ENCODE measurements at regions not wholly inside any gene's neighbourhood (a gene's known extent, or its start where the extent isn't known, plus 50 kb on each side); places are given as distances from the start of the nearest gene placed in this dataset.

DNA sequence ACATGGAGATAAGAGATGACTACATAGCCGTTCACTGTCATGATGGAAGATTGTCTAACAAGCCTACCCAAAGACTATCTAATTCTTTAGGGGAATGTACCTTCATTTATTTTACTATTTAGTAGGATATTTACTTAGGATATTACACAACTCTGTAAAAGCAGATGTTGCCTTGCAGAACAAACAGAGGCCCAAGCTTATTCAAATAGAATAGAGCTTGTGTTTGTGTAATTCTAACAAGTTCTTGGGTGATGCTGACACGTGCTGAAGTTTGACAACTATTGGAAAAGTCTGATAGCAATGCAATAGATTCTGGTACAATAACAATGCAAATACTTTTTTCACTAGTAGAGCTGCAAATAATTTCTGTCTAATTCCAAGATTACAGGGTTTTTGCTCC lies 447.6 kb downstream of the TOX3 start:
- no peak overlapping the region for H3K4me3 ChIP-seq (ENCODE audit: low read depth, low read length)
- TF ChIP-seq, protein P1, sequence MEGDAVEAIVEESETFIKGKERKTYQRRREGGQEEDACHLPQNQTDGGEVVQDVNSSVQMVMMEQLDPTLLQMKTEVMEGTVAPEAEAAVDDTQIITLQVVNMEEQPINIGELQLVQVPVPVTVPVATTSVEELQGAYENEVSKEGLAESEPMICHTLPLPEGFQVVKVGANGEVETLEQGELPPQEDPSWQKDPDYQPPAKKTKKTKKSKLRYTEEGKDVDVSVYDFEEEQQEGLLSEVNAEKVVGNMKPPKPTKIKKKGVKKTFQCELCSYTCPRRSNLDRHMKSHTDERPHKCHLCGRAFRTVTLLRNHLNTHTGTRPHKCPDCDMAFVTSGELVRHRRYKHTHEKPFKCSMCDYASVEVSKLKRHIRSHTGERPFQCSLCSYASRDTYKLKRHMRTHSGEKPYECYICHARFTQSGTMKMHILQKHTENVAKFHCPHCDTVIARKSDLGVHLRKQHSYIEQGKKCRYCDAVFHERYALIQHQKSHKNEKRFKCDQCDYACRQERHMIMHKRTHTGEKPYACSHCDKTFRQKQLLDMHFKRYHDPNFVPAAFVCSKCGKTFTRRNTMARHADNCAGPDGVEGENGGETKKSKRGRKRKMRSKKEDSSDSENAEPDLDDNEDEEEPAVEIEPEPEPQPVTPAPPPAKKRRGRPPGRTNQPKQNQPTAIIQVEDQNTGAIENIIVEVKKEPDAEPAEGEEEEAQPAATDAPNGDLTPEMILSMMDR (IDR thresholded peaks at IDR 0.05; ENCODE audit: insufficient read depth, low read depth, low read length) = no peak
- no peak for DNase-seq (ENCODE audit: low read depth)

DNA sequence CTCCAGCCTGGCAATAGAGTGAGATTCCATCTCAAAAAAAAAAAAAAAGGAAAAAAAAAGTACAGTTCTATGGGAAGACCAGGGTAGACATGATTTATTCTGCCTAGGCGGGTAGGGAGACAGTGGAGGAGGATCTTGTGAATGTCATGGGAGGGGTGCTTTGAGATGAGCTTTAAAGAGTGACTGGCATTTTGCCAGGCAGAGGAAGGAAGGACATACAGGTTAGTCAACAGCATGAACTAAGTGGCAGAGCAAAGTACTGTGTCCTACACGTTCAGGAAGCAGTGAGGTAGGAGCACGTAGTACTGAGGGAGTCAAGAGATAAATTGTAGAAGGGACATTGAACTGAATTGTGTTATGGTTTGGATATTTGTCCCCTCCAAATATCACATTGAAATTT lies 451.5 kb downstream of the TOX3 start:
- H3K4me3 ChIP-seq (ENCODE audit: low read depth, low read length) = no peak overlapping the region
- DNase-seq (ENCODE audit: low read depth) = no peak
- TF ChIP-seq, protein P1 (IDR thresholded peaks at IDR 0.05; ENCODE audit: insufficient read depth, low read depth, low read length) = no peak

DNA sequence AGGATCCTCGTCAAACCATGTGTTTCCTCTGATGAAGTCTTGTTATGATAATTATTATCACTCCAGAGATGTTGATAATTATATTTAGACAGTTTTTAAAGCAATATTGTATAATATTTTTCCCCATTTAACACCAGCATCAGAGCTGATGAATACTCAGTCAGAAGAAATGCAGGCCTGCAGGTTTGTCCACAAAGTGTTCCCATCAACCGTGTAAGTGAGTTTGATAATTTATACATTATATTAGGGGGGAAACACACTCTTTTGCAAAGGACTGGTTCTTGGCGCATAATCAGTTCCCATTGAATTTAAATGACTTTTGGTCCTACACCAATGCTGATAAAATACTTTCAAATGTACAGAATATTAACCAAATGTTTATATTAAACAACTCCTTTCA lies 454.8 kb downstream of the TOX3 start:
- DNase-seq (ENCODE audit: low read depth) = no peak
- H3K4me3 ChIP-seq (ENCODE audit: low read depth, low read length) = no peak overlapping the region
- TF ChIP-seq, protein P1 (IDR thresholded peaks at IDR 0.05; ENCODE audit: insufficient read depth, low read depth, low read length) = no peak

DNA sequence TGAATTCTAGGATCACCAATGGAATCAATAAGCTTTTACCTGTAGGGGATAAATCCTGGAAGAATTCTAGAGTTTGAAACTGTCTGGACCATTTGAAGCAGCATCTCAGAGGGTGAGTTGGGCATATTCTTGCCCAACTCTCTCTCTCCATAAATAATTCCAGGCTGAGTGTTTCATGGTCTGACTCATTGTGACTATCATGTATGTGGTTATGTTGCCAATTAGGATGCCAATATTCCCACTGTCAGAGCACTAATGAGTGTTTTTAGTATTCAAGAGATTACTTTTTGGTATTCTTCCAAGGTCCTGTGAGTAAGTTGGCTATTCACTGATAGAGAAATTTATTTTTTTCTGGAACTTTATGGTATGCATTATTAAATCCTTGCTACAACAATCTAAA lies 456.9 kb downstream of the TOX3 start:
- no peak overlapping the region for H3K4me3 ChIP-seq (ENCODE audit: low read depth, low read length)
- no peak for DNase-seq (ENCODE audit: low read depth)
- TF ChIP-seq, protein P1 (IDR thresholded peaks at IDR 0.05; ENCODE audit: insufficient read depth, low read depth, low read length) = no peak

DNA sequence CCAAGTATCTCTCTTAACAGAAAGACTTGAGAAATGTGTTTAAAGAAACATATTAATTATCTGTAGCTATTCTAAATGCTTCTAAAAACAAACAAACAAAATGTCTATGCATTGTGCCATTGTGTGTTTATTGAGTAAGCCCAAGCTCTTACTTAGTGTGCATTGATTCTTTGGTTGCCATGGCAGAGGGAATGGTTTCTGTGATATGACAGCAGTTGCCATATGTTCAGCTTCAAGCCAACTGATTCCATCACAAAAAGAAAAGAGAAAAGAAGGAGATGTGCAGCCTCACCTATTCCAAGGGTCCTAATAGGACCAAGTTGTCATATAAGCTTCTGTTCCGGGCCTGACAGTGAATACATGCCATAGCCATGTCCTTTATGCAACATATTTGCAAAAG lies 457.5 kb downstream of the TOX3 start:
- TF ChIP-seq, protein P1 (IDR thresholded peaks at IDR 0.05; ENCODE audit: insufficient read depth, low read depth, low read length) = no peak
- H3K4me3 ChIP-seq (ENCODE audit: low read depth, low read length) = no peak overlapping the region
- no peak for DNase-seq (ENCODE audit: low read depth)

DNA sequence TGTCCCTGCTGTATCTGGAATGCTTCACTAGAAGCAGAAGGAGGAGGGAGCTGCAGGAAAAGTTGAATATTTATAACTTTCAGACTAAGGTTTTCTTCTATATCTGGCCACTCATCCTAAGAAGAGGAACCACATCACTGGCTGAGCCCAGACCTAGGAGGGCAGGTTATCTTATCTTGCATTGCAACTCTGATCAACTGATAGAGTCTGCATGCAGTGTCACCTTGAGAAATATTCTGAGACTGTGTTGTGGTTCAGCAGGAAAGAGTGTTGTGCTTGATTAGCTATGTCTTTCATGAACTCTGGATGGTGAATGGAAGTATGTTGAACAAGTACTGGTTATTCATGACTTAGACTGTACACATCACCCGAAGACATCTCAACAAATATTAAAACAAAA lies 460.0 kb downstream of the TOX3 start:
- H3K4me3 ChIP-seq (ENCODE audit: low read depth, low read length) = no peak overlapping the region
- DNase-seq (ENCODE audit: low read depth) = no peak
- TF ChIP-seq, protein P1 (IDR thresholded peaks at IDR 0.05; ENCODE audit: insufficient read depth, low read depth, low read length) = no peak
